ENCODE measurements at regions not wholly inside any gene's neighbourhood (a gene's known extent, or its start where the extent isn't known, plus 50 kb on each side); places are given as distances from the start of the nearest gene placed in this dataset.

DNA sequence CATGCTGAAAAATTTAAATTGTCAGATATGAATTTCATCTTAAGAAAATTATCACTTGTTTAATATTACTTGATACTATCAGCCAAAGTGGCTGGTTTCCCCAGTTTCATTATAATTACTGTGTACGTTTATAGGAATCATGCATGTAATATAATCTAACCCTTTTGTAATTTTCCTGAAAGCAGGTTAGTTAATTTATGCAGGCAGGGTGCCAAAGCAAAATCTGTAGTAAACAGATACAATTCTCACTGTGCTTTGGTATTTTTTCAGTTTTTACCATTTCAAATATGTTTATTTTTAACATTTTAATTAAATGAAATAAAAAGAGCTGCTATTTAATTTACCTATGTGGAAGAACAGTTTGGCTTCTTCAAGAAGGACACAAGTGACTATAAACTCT is 1227.5 kb upstream of the MIR17HG start:
- no peak for DNase-seq (ENCODE audit: low read depth, low spot score)
- H3K4me3 ChIP-seq (ENCODE audit: low read depth, low read length): no peak overlapping the region
- TF ChIP-seq CTCF (IDR thresholded peaks at IDR 0.05; ENCODE audit: low read depth, low read length): no peak
- in situ Hi-C loops (cut with HindIII; ENCODE audit: low sequenced_read_pairs): no loop called here

DNA sequence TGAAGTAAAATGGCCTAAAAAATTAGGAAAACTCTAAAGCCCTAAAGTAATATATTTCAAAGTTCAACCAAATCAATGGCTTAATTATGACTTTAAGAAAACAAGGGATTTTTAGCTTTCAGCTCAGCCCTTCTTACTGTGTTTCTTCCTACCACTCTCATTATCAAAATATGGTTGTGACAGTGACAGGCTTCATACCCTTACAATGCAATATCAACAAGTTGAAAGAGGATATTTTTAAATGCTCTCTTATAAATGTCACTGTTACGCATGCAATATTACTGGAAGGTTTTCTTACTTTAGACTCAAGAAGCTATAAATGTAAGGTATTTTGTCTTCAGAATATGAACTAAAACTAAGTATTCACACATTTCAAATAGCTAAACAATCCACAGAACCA is 1225.7 kb upstream of the MIR17HG start:
- TF ChIP-seq CTCF (IDR thresholded peaks at IDR 0.05; ENCODE audit: low read depth, low read length): no peak
- DNase-seq (ENCODE audit: low read depth, low spot score): no peak
- in situ Hi-C loops (cut with HindIII; ENCODE audit: low sequenced_read_pairs): no loop called here
- H3K4me3 ChIP-seq (ENCODE audit: low read depth, low read length): no peak overlapping the region

DNA sequence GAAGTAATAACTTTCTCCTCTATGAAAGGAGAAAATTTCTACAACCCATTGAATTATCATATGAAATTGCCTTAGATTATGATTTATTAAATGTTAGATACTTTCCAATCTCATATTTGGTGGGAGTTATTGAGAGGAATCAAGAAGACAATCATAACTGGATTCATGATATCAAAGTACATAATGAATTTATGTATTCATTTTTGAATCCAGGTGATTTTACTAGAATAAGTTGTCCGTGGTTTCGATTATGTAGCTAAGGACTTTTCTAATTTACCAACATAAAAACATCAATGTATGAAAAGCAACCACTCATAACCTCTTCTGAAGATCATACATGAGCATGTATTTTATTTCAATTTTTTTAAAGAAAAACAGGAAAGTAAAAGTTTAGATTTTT is 1225.0 kb upstream of the MIR17HG start:
- DNase-seq (ENCODE audit: low read depth, low spot score): no peak
- in situ Hi-C loops (cut with HindIII; ENCODE audit: low sequenced_read_pairs): no loop called here
- H3K4me3 ChIP-seq (ENCODE audit: low read depth, low read length): no peak overlapping the region
- no peak for TF ChIP-seq CTCF (IDR thresholded peaks at IDR 0.05; ENCODE audit: low read depth, low read length)

GRCh38 chr13:90135558-90135957 is 1211.9 kb upstream of the MIR17HG start:
- no peak for TF ChIP-seq CTCF (IDR thresholded peaks at IDR 0.05; ENCODE audit: low read depth, low read length)
- no peak for DNase-seq (ENCODE audit: low read depth, low spot score)
- in situ Hi-C loops (cut with HindIII; ENCODE audit: low sequenced_read_pairs): no loop called here
- no peak overlapping the region for H3K4me3 ChIP-seq (ENCODE audit: low read depth, low read length)

- in situ Hi-C loops (cut with HindIII; ENCODE audit: low sequenced_read_pairs): no loop called here
- DNase-seq (ENCODE audit: low read depth, low spot score): no peak
- TF ChIP-seq CTCF (IDR thresholded peaks at IDR 0.05; ENCODE audit: low read depth, low read length): no peak
- H3K4me3 ChIP-seq (ENCODE audit: low read depth, low read length): no peak overlapping the region
These were observed 1205.2 kb upstream of the MIR17HG start for GRCh38 chr13:90142251-90142650.

DNA sequence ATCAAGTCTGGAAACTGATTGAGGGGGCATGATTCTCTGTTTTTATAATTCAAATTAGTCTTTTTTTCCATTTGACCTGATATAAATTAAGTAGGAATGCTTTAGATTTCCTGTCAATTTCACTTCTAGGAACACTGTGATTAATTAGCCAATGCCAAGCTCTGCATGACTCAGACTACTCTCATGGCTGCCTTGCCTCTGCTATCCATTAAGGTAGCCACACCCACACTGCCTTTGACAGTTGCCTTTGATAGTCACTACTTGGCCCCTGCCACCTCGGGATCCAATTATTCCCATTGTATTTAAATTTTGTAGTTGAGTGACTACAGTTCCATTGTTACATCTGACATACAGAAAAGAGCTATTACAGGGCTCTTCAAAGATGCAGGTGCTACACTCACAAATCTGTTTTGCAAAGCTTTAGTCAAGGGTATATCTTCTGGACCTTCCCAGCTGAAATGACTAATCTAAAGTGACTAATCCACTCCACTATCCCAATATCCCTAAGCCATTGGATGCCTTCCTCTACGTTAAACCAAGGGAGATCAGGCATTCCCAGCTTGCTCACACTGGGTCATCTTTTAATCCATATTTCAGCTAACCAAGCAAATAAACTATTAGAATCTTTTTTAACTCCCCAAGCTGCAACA is 1193.1 kb upstream of the MIR17HG start:
- in situ Hi-C loops (cut with HindIII; ENCODE audit: low sequenced_read_pairs): no loop called here
- H3K4me3 ChIP-seq (ENCODE audit: low read depth, low read length): no peak overlapping the region
- DNase-seq (ENCODE audit: low read depth, low spot score): no peak
- no peak for TF ChIP-seq CTCF (IDR thresholded peaks at IDR 0.05; ENCODE audit: low read depth, low read length)

DNA sequence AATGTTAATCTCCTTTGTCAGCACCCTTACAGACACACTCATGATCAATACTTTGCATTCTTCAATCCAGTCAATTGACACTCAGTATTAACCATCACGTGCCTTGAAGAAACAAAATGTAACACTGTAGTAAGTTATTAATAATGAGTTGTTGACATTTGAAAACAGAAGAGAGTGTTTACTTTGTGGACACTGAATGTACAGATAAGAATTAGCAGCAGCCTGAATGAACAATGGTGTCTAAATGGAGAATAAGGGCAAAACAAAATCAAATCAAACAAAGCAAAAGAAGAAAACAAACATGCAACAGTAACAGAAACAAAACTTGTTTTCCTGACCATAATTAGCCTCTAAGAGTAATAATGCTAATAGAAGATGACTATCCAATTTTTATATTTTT is 1191.1 kb upstream of the MIR17HG start:
- DNase-seq (ENCODE audit: low read depth, low spot score): no peak
- no peak for TF ChIP-seq CTCF (IDR thresholded peaks at IDR 0.05; ENCODE audit: low read depth, low read length)
- in situ Hi-C loops (cut with HindIII; ENCODE audit: low sequenced_read_pairs): no loop called here
- no peak overlapping the region for H3K4me3 ChIP-seq (ENCODE audit: low read depth, low read length)

Data from astrocyte of the spinal cord (primary cell).